IMR-90 (cell line): ENCODE measurements at regions not wholly inside any gene's neighbourhood (a gene's known extent, or its start where the extent isn't known, plus 50 kb on each side); places are given as distances from the start of the nearest gene placed in this dataset.

Source experiments
- CEBPB ChIP-seq: IDR thresholded peaks from 2 replicates; pipeline ENCODE4 v1.6.1; 2012; ENCODE audit warnings: low read depth, low read length, improper control_type of control experiment
- CTCF ChIP-seq: conservative IDR thresholded peaks from 2 replicates; pipeline ENCODE4 v1.5.1; 2012; ENCODE audit warnings: mild to moderate bottlenecking, low read depth, low read length, improper control_type of control experiment
- MAZ ChIP-seq: IDR thresholded peaks from 2 replicates; pipeline ENCODE4 v1.6.1; 2012; ENCODE audit warnings: low read depth, mild to moderate bottlenecking, low read length, improper control_type of control experiment, moderate library complexity, borderline replicate concordance

GRCh38 chr6:56863366-56863765, 91.5 kb upstream of the BEND6 start (continued):
- TF ChIP-seq CTCF (no peak), CEBPB (no peak), MAZ (peak; percentile 20; the same call in 1 of the 2 replicates)
